Neural cell (in vitro differentiated cells): ENCODE measurements at regions not wholly inside any gene's neighbourhood (a gene's known extent, or its start where the extent isn't known, plus 50 kb on each side); places are given as distances from the start of the nearest gene placed in this dataset.

Experiments
- H2AFZ ChIP-seq: fragments of 200-600, 300-800 bp; sonication (generic), shearing (Covaris generic); 2 replicates; pipeline ENCODE4 v1.6.0; 2014; ENCODE audit warnings: low read depth, mild to moderate bottlenecking, antibody characterized with exemption, low read length, moderate library complexity
- H3F3A ChIP-seq: fragments of 200-600 bp; shearing (Covaris generic); 2 replicates; pipeline ENCODE4 v1.6.1; 2016; ENCODE audit warnings: mild to moderate bottlenecking, moderate library complexity, mixed read lengths, antibody characterized with exemption, low read length; ENCODE audit not compliant: insufficient read depth, poor library complexity, severe bottlenecking
- H3K27ac ChIP-seq: fragments of 200-600, 300-800 bp; sonication (generic), shearing (Covaris generic); 2 replicates; pipeline ENCODE4 v1.5.1; 2014; ENCODE audit warnings: mild to moderate bottlenecking, low read length, moderate library complexity
- H3K27me3 ChIP-seq: fragments of 300-800, 200-600 bp; sonication (generic), shearing (Covaris generic); 2 replicates; pipeline ENCODE4 v1.6.0; 2014; ENCODE audit warnings: mild to moderate bottlenecking, low read depth, low read length, moderate library complexity; ENCODE audit not compliant: insufficient read depth
- H3K36me3 ChIP-seq: fragments of 300-800, 200-600 bp; sonication (generic), shearing (Covaris generic); 2 replicates; pipeline ENCODE4 v1.5.1; 2014; ENCODE audit warnings: mild to moderate bottlenecking, antibody characterized with exemption, low read length, moderate library complexity; ENCODE audit not compliant: insufficient read depth
- H3K4me2 ChIP-seq: fragments of 300-800, 200-600 bp; sonication (generic), shearing (Covaris generic); 2 replicates; pipeline ENCODE4 v1.6.0; 2014; ENCODE audit warnings: mild to moderate bottlenecking, low read length
- H3K4me3 ChIP-seq: fragments of 300-800, 200-600 bp; sonication (generic), shearing (Covaris generic); 2 replicates; pipeline ENCODE4 v1.5.1; 2014; ENCODE audit warnings: mild to moderate bottlenecking, low read length, moderate library complexity
- H3K79me2 ChIP-seq: fragments of 200-600 bp; shearing (Covaris generic); replicated peaks from 2 replicates; pipeline ENCODE4 v1.6.0; 2014; ENCODE audit warnings: mild to moderate bottlenecking, low read length, moderate library complexity; ENCODE audit not compliant: insufficient read depth
- H3K9ac ChIP-seq: fragments of 300-800, 200-600 bp; sonication (generic), shearing (Covaris generic); 2 replicates; pipeline ENCODE4 v1.6.1; 2016; ENCODE audit warnings: mild to moderate bottlenecking, low read length, mixed read lengths
- H3K9me2 ChIP-seq: fragments of 200-600 bp; shearing (Covaris generic); 2 replicates; pipeline ENCODE4 v1.6.1; 2016; ENCODE audit warnings: mild to moderate bottlenecking, low read length, mixed read lengths; ENCODE audit not compliant: insufficient read depth
- H3K9me3 ChIP-seq: fragments of 200-600, 300-800 bp; sonication (generic), shearing (Covaris generic); 2 replicates; pipeline ENCODE4 v1.6.1; 2016; ENCODE audit warnings: mild to moderate bottlenecking, mixed run types, low read length, moderate library complexity, mixed read lengths
- H4K20me1 ChIP-seq: fragments of 200-600 bp; shearing (Covaris generic); 2 replicates; pipeline ENCODE4 v1.6.1; 2016; ENCODE audit warnings: mild to moderate bottlenecking, mixed run types; ENCODE audit not compliant: insufficient read depth
- EP300 ChIP-seq: fragments of 450-650 bp; conservative IDR thresholded peaks from 2 replicates; pipeline ENCODE4 v1.6.1; 2014; ENCODE audit warnings: antibody characterized with exemption, mild to moderate bottlenecking, moderate library complexity; ENCODE audit not compliant: poor library complexity, severe bottlenecking
- EZH2 ChIP-seq: fragments of 200-600, 300-800 bp; shearing (Covaris generic), sonication (generic); IDR thresholded peaks from 2 replicates; pipeline ENCODE4 v1.6.1; 2014; ENCODE audit warnings: antibody characterized with exemption, low read length, borderline replicate concordance, mild to moderate bottlenecking; ENCODE audit not compliant: insufficient read depth, poor library complexity, severe bottlenecking
- MXI1 ChIP-seq: fragments of 450-650 bp; conservative IDR thresholded peaks from 2 replicates; pipeline ENCODE4 v1.6.1; 2014; ENCODE audit warnings: antibody characterized with exemption, mild to moderate bottlenecking; ENCODE audit not compliant: poor library complexity, severe bottlenecking
- POLR2AphosphoS5 ChIP-seq: IDR thresholded peaks from 2 replicates; pipeline ENCODE4 v1.6.1; 2012
- SMC3 ChIP-seq: fragments of 450-650 bp; conservative IDR thresholded peaks from 2 replicates; pipeline ENCODE4 v1.6.1; 2014; ENCODE audit warnings: antibody characterized with exemption, mild to moderate bottlenecking, moderate library complexity; ENCODE audit not compliant: poor library complexity
- TF ChIP-seq, protein P1 (sequence below): fragments of 450-650 bp; IDR thresholded peaks from 2 replicates; pipeline ENCODE4 v1.5.1; 2014; ENCODE audit warnings: antibody characterized with exemption, mild to moderate bottlenecking, moderate library complexity; ENCODE audit not compliant: poor library complexity, severe bottlenecking
- TF ChIP-seq, protein P2 (sequence below): IDR thresholded peaks from 2 replicates; pipeline ENCODE4 v1.6.1; 2012; ENCODE audit warnings: borderline replicate concordance

DNA sequence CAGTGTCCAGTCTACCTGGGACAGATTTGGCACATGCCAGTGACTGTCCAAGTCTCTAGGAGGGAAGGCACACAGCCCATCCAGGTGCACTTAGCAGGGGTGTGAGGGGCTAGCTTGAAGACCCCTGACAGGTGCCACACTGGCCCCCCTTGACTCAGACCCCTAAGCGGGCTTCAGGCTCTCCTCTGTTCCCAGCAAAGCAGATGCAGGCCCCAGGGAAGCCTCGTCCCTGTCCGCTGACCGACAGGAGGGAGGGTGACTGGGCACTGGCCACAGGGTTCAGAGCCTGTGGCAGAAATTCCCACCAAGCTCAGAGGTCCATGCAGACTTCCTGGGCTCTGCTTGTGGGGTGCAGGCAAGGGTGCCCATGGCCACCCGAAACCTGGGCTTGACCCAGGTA is 239.8 kb upstream of the MYT1L start:
- Histone ChIP-seq H4K20me1 (no peaks in the 10 kb centered on the region), H3K9ac (no peak overlapping the region), H3K79me2 (no peaks in the 10 kb centered on the region), H2AFZ (no peak overlapping the region), H3K27ac (no peak overlapping the region), H3K36me3 (no peaks in the 10 kb centered on the region), H3K4me2 (no peak overlapping the region), H3K4me3 (no peak overlapping the region), H3F3A (no peaks in the 10 kb centered on the region), H3K9me2 (no peaks in the 10 kb centered on the region), H3K9me3 (no peaks in the 10 kb centered on the region), H3K27me3 (no peaks in the 10 kb centered on the region)
- TF ChIP-seq, protein P1, sequence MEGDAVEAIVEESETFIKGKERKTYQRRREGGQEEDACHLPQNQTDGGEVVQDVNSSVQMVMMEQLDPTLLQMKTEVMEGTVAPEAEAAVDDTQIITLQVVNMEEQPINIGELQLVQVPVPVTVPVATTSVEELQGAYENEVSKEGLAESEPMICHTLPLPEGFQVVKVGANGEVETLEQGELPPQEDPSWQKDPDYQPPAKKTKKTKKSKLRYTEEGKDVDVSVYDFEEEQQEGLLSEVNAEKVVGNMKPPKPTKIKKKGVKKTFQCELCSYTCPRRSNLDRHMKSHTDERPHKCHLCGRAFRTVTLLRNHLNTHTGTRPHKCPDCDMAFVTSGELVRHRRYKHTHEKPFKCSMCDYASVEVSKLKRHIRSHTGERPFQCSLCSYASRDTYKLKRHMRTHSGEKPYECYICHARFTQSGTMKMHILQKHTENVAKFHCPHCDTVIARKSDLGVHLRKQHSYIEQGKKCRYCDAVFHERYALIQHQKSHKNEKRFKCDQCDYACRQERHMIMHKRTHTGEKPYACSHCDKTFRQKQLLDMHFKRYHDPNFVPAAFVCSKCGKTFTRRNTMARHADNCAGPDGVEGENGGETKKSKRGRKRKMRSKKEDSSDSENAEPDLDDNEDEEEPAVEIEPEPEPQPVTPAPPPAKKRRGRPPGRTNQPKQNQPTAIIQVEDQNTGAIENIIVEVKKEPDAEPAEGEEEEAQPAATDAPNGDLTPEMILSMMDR: no peak
- TF ChIP-seq EP300 (no peak), POLR2AphosphoS5 (no peak), MXI1 (no peak), SMC3 (no peak), EZH2 (no peak)
- TF ChIP-seq, protein P2, sequence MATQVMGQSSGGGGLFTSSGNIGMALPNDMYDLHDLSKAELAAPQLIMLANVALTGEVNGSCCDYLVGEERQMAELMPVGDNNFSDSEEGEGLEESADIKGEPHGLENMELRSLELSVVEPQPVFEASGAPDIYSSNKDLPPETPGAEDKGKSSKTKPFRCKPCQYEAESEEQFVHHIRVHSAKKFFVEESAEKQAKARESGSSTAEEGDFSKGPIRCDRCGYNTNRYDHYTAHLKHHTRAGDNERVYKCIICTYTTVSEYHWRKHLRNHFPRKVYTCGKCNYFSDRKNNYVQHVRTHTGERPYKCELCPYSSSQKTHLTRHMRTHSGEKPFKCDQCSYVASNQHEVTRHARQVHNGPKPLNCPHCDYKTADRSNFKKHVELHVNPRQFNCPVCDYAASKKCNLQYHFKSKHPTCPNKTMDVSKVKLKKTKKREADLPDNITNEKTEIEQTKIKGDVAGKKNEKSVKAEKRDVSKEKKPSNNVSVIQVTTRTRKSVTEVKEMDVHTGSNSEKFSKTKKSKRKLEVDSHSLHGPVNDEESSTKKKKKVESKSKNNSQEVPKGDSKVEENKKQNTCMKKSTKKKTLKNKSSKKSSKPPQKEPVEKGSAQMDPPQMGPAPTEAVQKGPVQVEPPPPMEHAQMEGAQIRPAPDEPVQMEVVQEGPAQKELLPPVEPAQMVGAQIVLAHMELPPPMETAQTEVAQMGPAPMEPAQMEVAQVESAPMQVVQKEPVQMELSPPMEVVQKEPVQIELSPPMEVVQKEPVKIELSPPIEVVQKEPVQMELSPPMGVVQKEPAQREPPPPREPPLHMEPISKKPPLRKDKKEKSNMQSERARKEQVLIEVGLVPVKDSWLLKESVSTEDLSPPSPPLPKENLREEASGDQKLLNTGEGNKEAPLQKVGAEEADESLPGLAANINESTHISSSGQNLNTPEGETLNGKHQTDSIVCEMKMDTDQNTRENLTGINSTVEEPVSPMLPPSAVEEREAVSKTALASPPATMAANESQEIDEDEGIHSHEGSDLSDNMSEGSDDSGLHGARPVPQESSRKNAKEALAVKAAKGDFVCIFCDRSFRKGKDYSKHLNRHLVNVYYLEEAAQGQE: no peak

DNA sequence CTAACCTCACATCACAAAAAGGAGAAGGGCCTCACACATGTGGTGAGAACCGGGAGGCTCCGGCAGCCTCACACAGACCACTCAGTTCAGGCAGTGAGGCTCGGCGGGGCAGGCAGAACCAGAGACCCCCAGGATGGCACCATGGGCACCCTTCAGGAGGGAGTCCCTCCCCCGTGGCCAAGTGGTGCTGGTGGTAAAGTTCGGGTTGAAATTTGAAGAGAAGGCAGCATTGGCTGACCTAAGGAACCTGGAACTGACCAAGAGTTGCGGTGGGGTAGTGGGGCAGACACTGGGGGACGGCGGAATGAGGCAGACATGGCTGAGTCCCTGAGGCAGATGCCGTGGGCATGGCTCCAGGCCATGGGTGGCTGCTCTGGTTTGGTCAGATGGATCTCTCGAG is 239.3 kb upstream of the MYT1L start:
- no peaks in the 10 kb centered on the region for H4K20me1 ChIP-seq
- no peak overlapping the region for H2AFZ ChIP-seq
- no peaks in the 10 kb centered on the region for H3F3A ChIP-seq
- no peaks in the 10 kb centered on the region for H3K9me3 ChIP-seq
- H3K4me2 ChIP-seq: no peak overlapping the region
- TF ChIP-seq SMC3: no peak
- TF ChIP-seq EP300: no peak
- TF ChIP-seq, protein P2: no peak
- TF ChIP-seq, protein P1: no peak
- no peak overlapping the region for H3K4me3 ChIP-seq
- H3K27ac ChIP-seq: no peak overlapping the region
- no peaks in the 10 kb centered on the region for H3K79me2 ChIP-seq
- no peak overlapping the region for H3K9ac ChIP-seq
- no peaks in the 10 kb centered on the region for H3K27me3 ChIP-seq
- H3K9me2 ChIP-seq: no peaks in the 10 kb centered on the region
- H3K36me3 ChIP-seq: no peaks in the 10 kb centered on the region
